IPS-18a (cell line): ENCODE measurements at regions not wholly inside any gene's neighbourhood (a gene's known extent, or its start where the extent isn't known, plus 50 kb on each side); places are given as distances from the start of the nearest gene placed in this dataset.

Experiments used
- H3K27ac ChIP-seq: one replicate; pipeline ENCODE4 v1.5.1; 2013; ENCODE audit warnings: low read length
- H3K27me3 ChIP-seq: one replicate; pipeline ENCODE4 v1.6.1; 2013; ENCODE audit warnings: mild to moderate bottlenecking, low read length; ENCODE audit not compliant: control insufficient read depth, insufficient read depth
- H3K36me3 ChIP-seq: one replicate; pipeline ENCODE4 v1.6.1; 2013; ENCODE audit warnings: low read depth, low read length; ENCODE audit not compliant: control insufficient read depth
- H3K4me1 ChIP-seq: one replicate; pipeline ENCODE4 v1.6.1; 2013; ENCODE audit warnings: low read depth, low read length; ENCODE audit not compliant: control insufficient read depth
- H3K4me3 ChIP-seq: one replicate; pipeline ENCODE4 v1.5.1; 2013; ENCODE audit warnings: low read length
- H3K9ac ChIP-seq: one replicate; pipeline ENCODE4 v1.6.1; 2013; ENCODE audit warnings: mild to moderate bottlenecking, low read length, moderate library complexity
- H3K9me3 ChIP-seq: one replicate; pipeline ENCODE4 v1.6.1; 2013; ENCODE audit warnings: low read depth, low read length; ENCODE audit not compliant: control insufficient read depth

GRCh38 chr16:5820472-5820871 is 722.9 kb upstream of the EEF2KMT start:
- Histone ChIP-seq H3K4me1 (no peaks in the 10 kb centered on the region), H3K4me3 (no peak overlapping the region), H3K27me3 (no peaks in the 10 kb centered on the region), H3K27ac (no peak overlapping the region), H3K9me3 (no peaks in the 10 kb centered on the region), H3K9ac (no peak overlapping the region), H3K36me3 (no peaks in the 10 kb centered on the region)

- Histone ChIP-seq H3K27ac (no peak overlapping the region), H3K36me3 (no peaks in the 10 kb centered on the region), H3K9ac (no peak overlapping the region), H3K27me3 (no peaks in the 10 kb centered on the region), H3K4me1 (no peaks in the 10 kb centered on the region), H3K4me3 (no peak overlapping the region), H3K9me3 (no peaks in the 10 kb centered on the region)
Observed at GRCh38 chr16:5815570-5816237, 718.1 kb upstream of the EEF2KMT start.

- H3K27me3 ChIP-seq = no peaks in the 10 kb centered on the region
- no peaks in the 10 kb centered on the region for H3K4me1 ChIP-seq
- no peaks in the 10 kb centered on the region for H3K9me3 ChIP-seq
- H3K27ac ChIP-seq = no peak overlapping the region
- H3K36me3 ChIP-seq = no peaks in the 10 kb centered on the region
- no peak overlapping the region for H3K4me3 ChIP-seq
- H3K9ac ChIP-seq = no peak overlapping the region
Observed at GRCh38 chr16:5801396-5801795, 703.8 kb upstream of the EEF2KMT start.

- Histone ChIP-seq H3K4me3 (no peak overlapping the region), H3K36me3 (no peaks in the 10 kb centered on the region), H3K4me1 (peaks cover 23% of the 10 kb centered on the region), H3K27me3 (no peaks in the 10 kb centered on the region), H3K27ac (no peak overlapping the region), H3K9me3 (no peaks in the 10 kb centered on the region), H3K9ac (no peak overlapping the region)
Observed at GRCh38 chr16:5793556-5793955, 696.0 kb upstream of the EEF2KMT start.

- peaks cover 23% of the 10 kb centered on the region for H3K4me1 ChIP-seq
- H3K27ac ChIP-seq = no peak overlapping the region
- no peak overlapping the region for H3K9ac ChIP-seq
- no peaks in the 10 kb centered on the region for H3K27me3 ChIP-seq
- no peaks in the 10 kb centered on the region for H3K9me3 ChIP-seq
- no peaks in the 10 kb centered on the region for H3K36me3 ChIP-seq
- no peak overlapping the region for H3K4me3 ChIP-seq
Observed at GRCh38 chr16:5791011-5791657, 693.5 kb upstream of the EEF2KMT start.

GRCh38 chr16:5790512-5790911 is 692.9 kb upstream of the EEF2KMT start:
- Histone ChIP-seq H3K4me1 (peaks cover 16% of the 10 kb centered on the region), H3K27ac (no peak overlapping the region), H3K27me3 (no peaks in the 10 kb centered on the region), H3K36me3 (no peaks in the 10 kb centered on the region), H3K4me3 (no peak overlapping the region), H3K9me3 (no peaks in the 10 kb centered on the region), H3K9ac (no peak overlapping the region)

GRCh38 chr16:5789033-5789432 is 691.4 kb upstream of the EEF2KMT start:
- Histone ChIP-seq H3K4me1 (peaks cover 16% of the 10 kb centered on the region), H3K36me3 (no peaks in the 10 kb centered on the region), H3K27me3 (no peaks in the 10 kb centered on the region), H3K9ac (no peak overlapping the region), H3K27ac (no peak overlapping the region), H3K9me3 (no peaks in the 10 kb centered on the region), H3K4me3 (no peak overlapping the region)

GRCh38 chr16:5781436-5781835 is 683.8 kb upstream of the EEF2KMT start:
- Histone ChIP-seq H3K9ac (no peak overlapping the region), H3K36me3 (no peaks in the 10 kb centered on the region), H3K27ac (no peak overlapping the region), H3K27me3 (no peaks in the 10 kb centered on the region), H3K4me1 (no peaks in the 10 kb centered on the region), H3K9me3 (no peaks in the 10 kb centered on the region), H3K4me3 (no peak overlapping the region)

- H3K4me3 ChIP-seq = no peak overlapping the region
- no peaks in the 10 kb centered on the region for H3K27me3 ChIP-seq
- no peaks in the 10 kb centered on the region for H3K4me1 ChIP-seq
- no peaks in the 10 kb centered on the region for H3K36me3 ChIP-seq
- H3K27ac ChIP-seq = no peak overlapping the region
- no peak overlapping the region for H3K9ac ChIP-seq
- H3K9me3 ChIP-seq = no peaks in the 10 kb centered on the region
Observed at GRCh38 chr16:5776876-5777275, 679.3 kb upstream of the EEF2KMT start.

- no peaks in the 10 kb centered on the region for H3K27me3 ChIP-seq
- H3K4me1 ChIP-seq = no peaks in the 10 kb centered on the region
- no peaks in the 10 kb centered on the region for H3K36me3 ChIP-seq
- H3K27ac ChIP-seq = no peak overlapping the region
- H3K9ac ChIP-seq = no peak overlapping the region
- no peaks in the 10 kb centered on the region for H3K9me3 ChIP-seq
- H3K4me3 ChIP-seq = no peak overlapping the region
Observed at GRCh38 chr16:5775916-5776315, 678.3 kb upstream of the EEF2KMT start.

GRCh38 chr16:5770118-5770517 is 672.5 kb upstream of the EEF2KMT start:
- Histone ChIP-seq H3K4me3 (no peak overlapping the region), H3K27ac (no peak overlapping the region), H3K4me1 (no peaks in the 10 kb centered on the region), H3K9ac (no peak overlapping the region), H3K36me3 (no peaks in the 10 kb centered on the region), H3K27me3 (no peaks in the 10 kb centered on the region), H3K9me3 (no peaks in the 10 kb centered on the region)

GRCh38 chr16:5769513-5769912 is 671.9 kb upstream of the EEF2KMT start:
- Histone ChIP-seq H3K4me1 (no peaks in the 10 kb centered on the region), H3K27me3 (no peaks in the 10 kb centered on the region), H3K27ac (no peak overlapping the region), H3K9ac (no peak overlapping the region), H3K9me3 (no peaks in the 10 kb centered on the region), H3K36me3 (no peaks in the 10 kb centered on the region), H3K4me3 (no peak overlapping the region)
